Panc1 (cell line): ENCODE measurements at regions not wholly inside any gene's neighbourhood (a gene's known extent, or its start where the extent isn't known, plus 50 kb on each side); places are given as distances from the start of the nearest gene placed in this dataset.

Experiments used
- ATAC-seq: fragments of 200-7000 bp; cut with Tn5 transposase; 2 replicates; pipeline ENCODE4 v1.9.1; 2020; ENCODE audit warnings: mild to moderate bottlenecking, moderate library complexity
- BruUV-seq: library from RNA; stranded (reverse); fragments of 400-500 nt; replicated peaks from 2 replicates; lab custom pipeline; 2021; lab: Mats Ljungman, UMichigan
- CTCF ChIA-PET: fragments of 300-600 bp; sonication (Branson Sonifier 250); formaldehyde crosslinking; loops from one replicate; lab custom pipeline; 2022; ENCODE audit warnings: antibody characterized with exemption; lab: Charles Lee
- POLR2A ChIA-PET: fragments of 300-600 bp; sonication (Branson Sonifier 250); formaldehyde crosslinking; loops from one replicate; lab custom pipeline; 2022; ENCODE audit warnings: antibody characterized with exemption; lab: Charles Lee
- DNase-seq: peaks from one replicate; pipeline ENCODE4 v3.0.0-alpha.2; 2010; ENCODE audit warnings: low read depth, low spot score
- H3K27ac ChIP-seq: 2 replicates; pipeline ENCODE4 v1.5.1; 2011; ENCODE audit warnings: mild to moderate bottlenecking, low read length, inconsistent platforms
- H3K27me3 ChIP-seq: fragments of 200-500 bp; sonication (Bioruptor generic); 2 replicates; pipeline ENCODE4 v1.6.0; 2014; ENCODE audit warnings: low read length, inconsistent platforms; ENCODE audit not compliant: control insufficient read depth, insufficient read depth
- H3K36me3 ChIP-seq: fragments of 200-500 bp; sonication (Bioruptor generic); 2 replicates; pipeline ENCODE4 v1.5.1; 2014; ENCODE audit warnings: inconsistent platforms, mild to moderate bottlenecking, low read length, moderate library complexity; ENCODE audit not compliant: control insufficient read depth, insufficient read depth
- H3K4me1 ChIP-seq: 2 replicates; pipeline ENCODE4 v1.5.1; 2011; ENCODE audit warnings: inconsistent platforms, mild to moderate bottlenecking, low read length, moderate library complexity; ENCODE audit not compliant: control insufficient read depth, insufficient read depth
- H3K4me3 ChIP-seq, 2 experiments: 2 replicates each; pipeline ENCODE4 v1.5.1; 2011 to 2012; ENCODE audit warnings: low read depth in 2 of 2, low read length in 2 of 2, mild to moderate bottlenecking in 2 of 2, inconsistent platforms in 1 of 2, moderate library complexity in 1 of 2
- H3K9me3 ChIP-seq: fragments of 200-500 bp; sonication (Bioruptor generic); 2 replicates; pipeline ENCODE4 v1.5.1; 2014; ENCODE audit warnings: low read depth, mild to moderate bottlenecking, inconsistent platforms, low read length, moderate library complexity; ENCODE audit not compliant: control insufficient read depth, insufficient read depth
- POLR2AphosphoS5 ChIP-seq: IDR thresholded peaks from 2 replicates; pipeline ENCODE4 v1.6.1; 2012; ENCODE audit warnings: mild to moderate bottlenecking, low read depth, low read length, moderate library complexity
- SIN3A ChIP-seq: IDR thresholded peaks from 2 replicates; pipeline ENCODE4 v1.6.1; 2012; ENCODE audit warnings: low read depth, mild to moderate bottlenecking, low read length, moderate library complexity, borderline replicate concordance; ENCODE audit not compliant: insufficient read depth
- TCF7L2 ChIP-seq: IDR thresholded peaks from 2 replicates; pipeline ENCODE4 v1.6.1; 2011; ENCODE audit warnings: mild to moderate bottlenecking, low read depth, low read length, inconsistent platforms
- in situ Hi-C: cut with HindIII; loops from 2 replicates; pipeline ENCODE4 v1.10.0; 2016; ENCODE audit warnings: low sequenced_read_pairs, low pct_unique_long_range_greater_than_20kb
- intact Hi-C: fragments of 100-400 bp; cut with micrococcal nuclease; formaldehyde crosslinking; loops from one replicate; pipeline ENCODE4 v1.10.0; 2022; ENCODE audit not compliant: unreplicated experiment
- TF ChIP-seq, protein P1 (sequence below): fragments of 450-650 bp; IDR thresholded peaks from 2 replicates; pipeline ENCODE4 v1.5.1; 2017; ENCODE audit warnings: mild to moderate bottlenecking
- TF ChIP-seq, protein P2 (sequence below), 2 experiments: IDR thresholded peaks; 2 replicates each; pipeline ENCODE4 v1.6.1; 2011 to 2012; ENCODE audit warnings: low read depth in 2 of 2, control low read depth in 1 of 2, low read length in 1 of 2, mild to moderate bottlenecking in 1 of 2, moderate library complexity in 1 of 2; ENCODE audit not compliant: insufficient read depth in 1 of 2

DNA sequence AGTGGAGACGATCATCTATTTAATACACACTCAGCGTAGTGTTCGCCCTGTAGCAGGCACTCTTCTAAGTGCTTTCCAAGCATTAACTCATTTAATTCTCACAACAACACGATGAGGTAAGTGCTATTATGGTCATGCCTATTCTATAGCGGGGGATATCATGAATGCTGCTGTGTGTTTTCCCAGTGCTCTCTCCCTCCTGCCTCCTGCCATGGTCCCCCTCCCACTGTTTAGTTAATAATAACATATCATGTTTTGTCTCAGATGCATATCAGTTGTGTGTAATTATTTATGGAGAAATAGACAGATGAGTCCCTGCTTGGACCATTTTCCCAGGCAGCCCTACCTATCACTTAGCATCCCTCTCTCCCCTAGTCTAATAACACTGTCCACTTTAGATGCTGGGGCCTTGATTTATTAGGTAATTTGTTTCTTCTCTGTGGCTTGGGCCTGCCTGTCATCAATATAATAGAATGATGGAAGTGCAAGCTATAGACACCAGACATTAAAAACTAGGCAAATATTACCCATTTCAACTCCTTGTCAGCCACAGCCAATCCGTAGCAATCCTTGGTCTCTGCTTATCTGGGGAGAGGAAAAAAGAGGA, 122.9 kb upstream of the TLE3 start:
- Histone ChIP-seq H3K4me1 (no peaks in the 10 kb centered on the region), H3K27me3 (no peaks in the 10 kb centered on the region), H3K9me3 (no peaks in the 10 kb centered on the region), H3K27ac (no peak overlapping the region), H3K4me3 (no peak overlapping the region), H3K36me3 (no peaks in the 10 kb centered on the region)
- ATAC-seq = no peak
- in situ Hi-C loops (no loop called here), intact Hi-C loops (no loop called here)
- no peak for DNase-seq
- TF ChIP-seq, protein P1, sequence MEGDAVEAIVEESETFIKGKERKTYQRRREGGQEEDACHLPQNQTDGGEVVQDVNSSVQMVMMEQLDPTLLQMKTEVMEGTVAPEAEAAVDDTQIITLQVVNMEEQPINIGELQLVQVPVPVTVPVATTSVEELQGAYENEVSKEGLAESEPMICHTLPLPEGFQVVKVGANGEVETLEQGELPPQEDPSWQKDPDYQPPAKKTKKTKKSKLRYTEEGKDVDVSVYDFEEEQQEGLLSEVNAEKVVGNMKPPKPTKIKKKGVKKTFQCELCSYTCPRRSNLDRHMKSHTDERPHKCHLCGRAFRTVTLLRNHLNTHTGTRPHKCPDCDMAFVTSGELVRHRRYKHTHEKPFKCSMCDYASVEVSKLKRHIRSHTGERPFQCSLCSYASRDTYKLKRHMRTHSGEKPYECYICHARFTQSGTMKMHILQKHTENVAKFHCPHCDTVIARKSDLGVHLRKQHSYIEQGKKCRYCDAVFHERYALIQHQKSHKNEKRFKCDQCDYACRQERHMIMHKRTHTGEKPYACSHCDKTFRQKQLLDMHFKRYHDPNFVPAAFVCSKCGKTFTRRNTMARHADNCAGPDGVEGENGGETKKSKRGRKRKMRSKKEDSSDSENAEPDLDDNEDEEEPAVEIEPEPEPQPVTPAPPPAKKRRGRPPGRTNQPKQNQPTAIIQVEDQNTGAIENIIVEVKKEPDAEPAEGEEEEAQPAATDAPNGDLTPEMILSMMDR = no peak
- TF ChIP-seq SIN3A (no peak), POLR2AphosphoS5 (no peak), TCF7L2 (no peak)
- TF ChIP-seq, protein P2, sequence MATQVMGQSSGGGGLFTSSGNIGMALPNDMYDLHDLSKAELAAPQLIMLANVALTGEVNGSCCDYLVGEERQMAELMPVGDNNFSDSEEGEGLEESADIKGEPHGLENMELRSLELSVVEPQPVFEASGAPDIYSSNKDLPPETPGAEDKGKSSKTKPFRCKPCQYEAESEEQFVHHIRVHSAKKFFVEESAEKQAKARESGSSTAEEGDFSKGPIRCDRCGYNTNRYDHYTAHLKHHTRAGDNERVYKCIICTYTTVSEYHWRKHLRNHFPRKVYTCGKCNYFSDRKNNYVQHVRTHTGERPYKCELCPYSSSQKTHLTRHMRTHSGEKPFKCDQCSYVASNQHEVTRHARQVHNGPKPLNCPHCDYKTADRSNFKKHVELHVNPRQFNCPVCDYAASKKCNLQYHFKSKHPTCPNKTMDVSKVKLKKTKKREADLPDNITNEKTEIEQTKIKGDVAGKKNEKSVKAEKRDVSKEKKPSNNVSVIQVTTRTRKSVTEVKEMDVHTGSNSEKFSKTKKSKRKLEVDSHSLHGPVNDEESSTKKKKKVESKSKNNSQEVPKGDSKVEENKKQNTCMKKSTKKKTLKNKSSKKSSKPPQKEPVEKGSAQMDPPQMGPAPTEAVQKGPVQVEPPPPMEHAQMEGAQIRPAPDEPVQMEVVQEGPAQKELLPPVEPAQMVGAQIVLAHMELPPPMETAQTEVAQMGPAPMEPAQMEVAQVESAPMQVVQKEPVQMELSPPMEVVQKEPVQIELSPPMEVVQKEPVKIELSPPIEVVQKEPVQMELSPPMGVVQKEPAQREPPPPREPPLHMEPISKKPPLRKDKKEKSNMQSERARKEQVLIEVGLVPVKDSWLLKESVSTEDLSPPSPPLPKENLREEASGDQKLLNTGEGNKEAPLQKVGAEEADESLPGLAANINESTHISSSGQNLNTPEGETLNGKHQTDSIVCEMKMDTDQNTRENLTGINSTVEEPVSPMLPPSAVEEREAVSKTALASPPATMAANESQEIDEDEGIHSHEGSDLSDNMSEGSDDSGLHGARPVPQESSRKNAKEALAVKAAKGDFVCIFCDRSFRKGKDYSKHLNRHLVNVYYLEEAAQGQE (IDR thresholded peaks at IDR 0.05; ENCODE audit: insufficient read depth in 1 of 2, low read depth in 2 of 2, low read length in 1 of 2) = no peak
- ChIA-PET POLR2A (no interaction called here), CTCF (no interaction called here)
- BruUV-seq = no TSS peak

DNA sequence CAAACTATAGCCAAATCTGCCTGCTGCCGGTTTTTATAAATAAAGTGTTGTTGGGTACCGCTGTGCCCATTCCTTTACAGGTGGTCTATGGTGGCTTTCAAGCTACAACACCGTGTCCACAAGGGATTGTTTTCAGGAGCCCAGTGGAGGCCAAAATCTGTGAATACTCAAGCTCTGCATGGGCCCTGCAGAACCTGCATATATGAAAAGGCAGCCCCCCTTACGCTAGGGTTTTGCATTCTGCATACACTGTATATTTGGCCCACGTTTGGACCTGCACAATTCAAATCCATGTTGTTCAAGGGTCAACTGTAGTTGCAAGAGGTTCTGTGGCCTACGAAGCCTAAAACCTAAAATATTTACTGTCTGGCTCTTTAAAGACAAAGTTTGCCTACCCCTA, 122.2 kb upstream of the TLE3 start:
- POLR2A ChIA-PET = no interaction called here
- Histone ChIP-seq H3K9me3 (no peaks in the 10 kb centered on the region), H3K36me3 (no peaks in the 10 kb centered on the region), H3K27ac (no peak overlapping the region), H3K4me3 (no peak overlapping the region), H3K4me1 (no peaks in the 10 kb centered on the region), H3K27me3 (no peaks in the 10 kb centered on the region)
- intact Hi-C loops (no loop called here), in situ Hi-C loops (no loop called here)
- TF ChIP-seq TCF7L2 = no peak
- TF ChIP-seq, protein P1 = no peak
- CTCF ChIA-PET = no interaction called here
- no peak for DNase-seq
- BruUV-seq = no TSS peak
- no peak for ATAC-seq
